BJ (cell line): ENCODE measurements at regions not wholly inside any gene's neighbourhood (a gene's known extent, or its start where the extent isn't known, plus 50 kb on each side); places are given as distances from the start of the nearest gene placed in this dataset.

ENCODE experiments used
- CTCF ChIA-PET: fragments of 350-600 bp; formaldehyde crosslinking; extraction: SDS; loops from one replicate; lab custom pipeline; 2021; ENCODE audit warnings: antibody characterized with exemption, inconsistent platforms; lab: Yijun Ruan, JAX
- POLR2A ChIA-PET: fragments of 300-600 bp; sonication (Branson Sonifier 250); formaldehyde crosslinking; extraction: SDS; loops from one replicate; lab custom pipeline; 2021; ENCODE audit warnings: antibody characterized with exemption; lab: Charles Lee
- DNase-seq: peaks from one replicate; pipeline ENCODE4 v3.0.0-alpha.2; 2011; ENCODE audit warnings: low read depth
- H3K27me3 ChIP-seq: 2 replicates; pipeline ENCODE4 v1.6.0; 2011; ENCODE audit warnings: low read length; ENCODE audit not compliant: control insufficient read depth, insufficient read depth
- H3K36me3 ChIP-seq: 2 replicates; pipeline ENCODE4 v1.5.1; 2011; ENCODE audit warnings: low read length; ENCODE audit not compliant: control insufficient read depth, insufficient read depth
- H3K4me3 ChIP-seq: 2 replicates; pipeline ENCODE4 v1.5.1; 2011; ENCODE audit warnings: low read depth, mild to moderate bottlenecking, control low read depth, low read length
- CTCF ChIP-seq: IDR thresholded peaks from 2 replicates; pipeline ENCODE4 v1.5.1; 2011; ENCODE audit warnings: low read depth, mild to moderate bottlenecking, control low read depth, inconsistent platforms, low read length, moderate library complexity; ENCODE audit not compliant: insufficient read depth

GRCh38 chr1:54485416-54485815 is 62.6 kb upstream of the ACOT11 start:
- H3K36me3 ChIP-seq, result no peaks in the 10 kb centered on the region
- no peak overlapping the region for H3K4me3 ChIP-seq
- CTCF ChIA-PET, result interaction anchor here (1.2 to 1.7 kb wide), 2 partner anchors 69 to 210 kb away, joined by 4 to 6 read pairs; no protein-coding TSS in a partner anchor
- no peaks in the 10 kb centered on the region for H3K27me3 ChIP-seq
- no peak for DNase-seq
- TF ChIP-seq CTCF, result no peak
- POLR2A ChIA-PET, result no interaction called here

GRCh38 chr1:54483875-54484437 is 64.1 kb upstream of the ACOT11 start:
- no peaks in the 10 kb centered on the region for H3K27me3 ChIP-seq
- H3K36me3 ChIP-seq, result no peaks in the 10 kb centered on the region
- CTCF ChIA-PET, result interaction anchor here (1.5 kb wide), 1 partner anchor 361 kb away, joined by 3 read pairs; no protein-coding TSS in a partner anchor
- no peak overlapping the region for H3K4me3 ChIP-seq
- DNase-seq, result no peak
- TF ChIP-seq CTCF, result no peak
- POLR2A ChIA-PET, result no interaction called here

GRCh38 chr1:54481201-54481884 is 66.7 kb upstream of the ACOT11 start:
- CTCF ChIA-PET, result interaction anchor here (2.0 kb wide), 1 partner anchor 8 kb away, joined by 6 read pairs; no protein-coding TSS in a partner anchor
- no peak overlapping the region for H3K4me3 ChIP-seq
- peaks cover 5% of the 10 kb centered on the region; the same call in 1 of the 2 replicates for H3K27me3 ChIP-seq
- TF ChIP-seq CTCF, result no peak
- DNase-seq, result no peak
- no peaks in the 10 kb centered on the region for H3K36me3 ChIP-seq
- POLR2A ChIA-PET, result no interaction called here

- peaks cover 13% of the 10 kb centered on the region for H3K27me3 ChIP-seq
- DNase-seq, result no peak
- POLR2A ChIA-PET, result no interaction called here
- no peaks in the 10 kb centered on the region for H3K36me3 ChIP-seq
- CTCF ChIA-PET, result interaction anchor here (1.4 to 2.0 kb wide), 2 partner anchors 7 to 9 kb away, joined by 3 to 6 read pairs; no protein-coding TSS in a partner anchor
- H3K4me3 ChIP-seq, result no peak overlapping the region
- no peak for TF ChIP-seq CTCF
Observed at GRCh38 chr1:54480525-54480848, 67.5 kb upstream of the ACOT11 start.

GRCh38 chr1:54479841-54480524 is 68.0 kb upstream of the ACOT11 start:
- POLR2A ChIA-PET, result no interaction called here
- H3K36me3 ChIP-seq, result no peaks in the 10 kb centered on the region
- CTCF ChIA-PET, result interaction anchor here (0.6 to 2.0 kb wide), 4 partner anchors 8 to 500 kb away, joined by 3 to 6 read pairs (median 4); no protein-coding TSS in a partner anchor
- DNase-seq, result no peak
- no peak overlapping the region for H3K4me3 ChIP-seq
- no peak for TF ChIP-seq CTCF
- H3K27me3 ChIP-seq, result peaks cover 16% of the 10 kb centered on the region
